ENCODE measurements at regions not wholly inside any gene's neighbourhood (a gene's known extent, or its start where the extent isn't known, plus 50 kb on each side); places are given as distances from the start of the nearest gene placed in this dataset.

DNA sequence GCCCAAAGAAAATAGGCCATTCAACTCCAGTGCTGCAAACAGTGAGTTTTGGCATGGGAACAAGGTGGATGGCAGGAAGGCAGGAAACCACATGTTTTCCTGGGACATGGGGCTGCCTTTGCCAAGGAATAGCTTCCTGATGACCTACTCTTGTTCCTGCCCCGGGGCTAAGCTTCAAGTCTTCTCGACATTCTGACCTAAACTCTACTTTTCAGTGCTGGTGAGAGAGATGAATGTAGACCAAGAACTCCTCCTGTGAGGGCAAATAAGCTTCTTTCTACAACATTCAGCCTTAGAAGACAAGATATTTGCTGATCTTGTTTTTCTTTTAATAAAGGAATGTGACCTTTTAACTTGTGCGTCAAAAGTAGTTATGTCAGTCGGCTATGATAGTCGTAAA lies 199.0 kb downstream of the GPR37 start:
- TF ChIP-seq POLR2A (IDR thresholded peaks at IDR 0.05; ENCODE audit: low read depth): no peak
- TF ChIP-seq, protein P1, sequence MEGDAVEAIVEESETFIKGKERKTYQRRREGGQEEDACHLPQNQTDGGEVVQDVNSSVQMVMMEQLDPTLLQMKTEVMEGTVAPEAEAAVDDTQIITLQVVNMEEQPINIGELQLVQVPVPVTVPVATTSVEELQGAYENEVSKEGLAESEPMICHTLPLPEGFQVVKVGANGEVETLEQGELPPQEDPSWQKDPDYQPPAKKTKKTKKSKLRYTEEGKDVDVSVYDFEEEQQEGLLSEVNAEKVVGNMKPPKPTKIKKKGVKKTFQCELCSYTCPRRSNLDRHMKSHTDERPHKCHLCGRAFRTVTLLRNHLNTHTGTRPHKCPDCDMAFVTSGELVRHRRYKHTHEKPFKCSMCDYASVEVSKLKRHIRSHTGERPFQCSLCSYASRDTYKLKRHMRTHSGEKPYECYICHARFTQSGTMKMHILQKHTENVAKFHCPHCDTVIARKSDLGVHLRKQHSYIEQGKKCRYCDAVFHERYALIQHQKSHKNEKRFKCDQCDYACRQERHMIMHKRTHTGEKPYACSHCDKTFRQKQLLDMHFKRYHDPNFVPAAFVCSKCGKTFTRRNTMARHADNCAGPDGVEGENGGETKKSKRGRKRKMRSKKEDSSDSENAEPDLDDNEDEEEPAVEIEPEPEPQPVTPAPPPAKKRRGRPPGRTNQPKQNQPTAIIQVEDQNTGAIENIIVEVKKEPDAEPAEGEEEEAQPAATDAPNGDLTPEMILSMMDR (IDR thresholded peaks at IDR 0.05): no peak
- TF ChIP-seq POLR2AphosphoS5 (IDR thresholded peaks at IDR 0.05): no peak
